Mucosa of rectum (tissue), 2 donors: ENCODE measurements at regions not wholly inside any gene's neighbourhood (a gene's known extent, or its start where the extent isn't known, plus 50 kb on each side); places are given as distances from the start of the nearest gene placed in this dataset.

Source experiments
- H3K27ac ChIP-seq, 2 donors: one replicate each; pipeline ENCODE4 v1.7.0; 2013; ENCODE audit warnings: inconsistent platforms in 2 of 2, low read depth in 2 of 2, low read length in 2 of 2
- H3K27me3 ChIP-seq, 2 donors: one replicate each; pipeline ENCODE4 v1.7.0; 2013; ENCODE audit warnings: low read length in 2 of 2; ENCODE audit not compliant: control insufficient read depth in 2 of 2, insufficient read depth in 2 of 2
- H3K36me3 ChIP-seq, 2 donors: one replicate each; pipeline ENCODE4 v1.7.0; 2013; ENCODE audit warnings: low read length in 2 of 2; ENCODE audit not compliant: control insufficient read depth in 2 of 2, insufficient read depth in 2 of 2
- H3K4me1 ChIP-seq, 2 donors: one replicate each; pipeline ENCODE4 v1.7.0; 2013; ENCODE audit warnings: low read length in 2 of 2, mild to moderate bottlenecking in 1 of 2; ENCODE audit not compliant: control insufficient read depth in 2 of 2, insufficient read depth in 2 of 2
- H3K4me3 ChIP-seq, 2 donors: one replicate each; pipeline ENCODE4 v1.7.0; 2013; ENCODE audit warnings: low read length in 2 of 2
- H3K9ac ChIP-seq, 2 donors: one replicate each; pipeline ENCODE4 v1.7.0; 2013; ENCODE audit warnings: low read length in 2 of 2, low read depth in 1 of 2, mild to moderate bottlenecking in 1 of 2
- H3K9me3 ChIP-seq, 2 donors: one replicate each; pipeline ENCODE4 v1.7.0; 2013; ENCODE audit warnings: low read length in 2 of 2; ENCODE audit not compliant: control insufficient read depth in 2 of 2
- donor health status: healthy.
- donor health status: Normal muscosa, but diverticular disease.

- H3K4me1 ChIP-seq: no peaks in the 10 kb centered on the region
- no peaks in the 10 kb centered on the region for H3K36me3 ChIP-seq
- H3K9ac ChIP-seq: no peak overlapping the region
- no peaks in the 10 kb centered on the region for H3K9me3 ChIP-seq
- H3K4me3 ChIP-seq: no peak overlapping the region
- H3K27ac ChIP-seq: no peak overlapping the region
- H3K27me3 ChIP-seq: no peaks in the 10 kb centered on the region
Measured at GRCh38 chr9:31700252-31701045, 684.0 kb upstream of the ACO1 start.

- Histone ChIP-seq H3K27me3 (no peaks in the 10 kb centered on the region), H3K4me3 (no peak overlapping the region), H3K27ac (no peak overlapping the region), H3K9me3 (no peaks in the 10 kb centered on the region), H3K9ac (no peak overlapping the region), H3K36me3 (no peaks in the 10 kb centered on the region), H3K4me1 (no peaks in the 10 kb centered on the region)
Measured at GRCh38 chr9:31702957-31703356, 681.5 kb upstream of the ACO1 start.

DNA sequence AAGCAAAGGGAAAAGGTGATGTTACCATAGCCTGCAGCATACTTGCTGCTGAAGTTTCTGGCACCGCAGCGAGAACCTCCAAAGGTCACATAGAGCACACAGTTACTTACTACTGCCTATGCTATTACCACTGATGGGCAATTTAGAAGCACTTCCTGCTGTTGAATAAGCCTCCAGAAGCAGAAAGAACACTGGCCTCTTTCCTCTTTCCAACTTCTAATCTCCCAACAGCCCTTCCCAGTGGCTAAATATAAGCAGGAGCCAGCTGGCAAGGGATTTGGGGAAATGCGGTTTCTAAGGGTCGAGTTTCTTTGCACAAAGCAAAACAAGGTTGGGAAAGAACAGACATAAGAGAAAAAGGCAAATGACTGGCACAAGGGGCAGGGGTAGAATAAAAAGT is 669.2 kb upstream of the ACO1 start:
- no peak overlapping the region for H3K4me3 ChIP-seq
- no peak overlapping the region for H3K9ac ChIP-seq
- no peaks in the 10 kb centered on the region for H3K9me3 ChIP-seq
- no peaks in the 10 kb centered on the region for H3K4me1 ChIP-seq
- no peaks in the 10 kb centered on the region for H3K36me3 ChIP-seq
- H3K27me3 ChIP-seq: no peaks in the 10 kb centered on the region
- H3K27ac ChIP-seq: no peak overlapping the region

DNA sequence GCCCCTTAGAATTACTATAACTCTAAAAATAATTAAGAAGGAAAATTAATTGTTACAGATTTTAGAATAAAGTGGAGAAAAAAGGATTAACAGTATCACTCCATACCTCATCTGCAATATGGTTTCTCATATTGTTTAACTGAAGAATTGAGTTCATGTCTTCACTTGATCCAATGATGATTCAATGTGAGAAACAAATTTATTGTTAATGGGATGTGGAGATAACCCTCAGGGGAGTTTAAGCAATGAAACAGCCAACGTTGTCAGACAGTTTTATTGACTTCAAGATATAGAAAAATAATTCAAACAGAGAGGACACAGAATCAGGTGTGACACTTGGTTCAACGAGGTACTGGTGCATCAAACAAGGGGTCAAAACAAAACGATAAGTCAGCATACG is 665.2 kb upstream of the ACO1 start:
- no peaks in the 10 kb centered on the region for H3K4me1 ChIP-seq
- no peaks in the 10 kb centered on the region for H3K27me3 ChIP-seq
- H3K36me3 ChIP-seq: no peaks in the 10 kb centered on the region
- no peak overlapping the region for H3K27ac ChIP-seq
- H3K9ac ChIP-seq: no peak overlapping the region
- H3K9me3 ChIP-seq: no peaks in the 10 kb centered on the region
- no peak overlapping the region for H3K4me3 ChIP-seq

- H3K4me3 ChIP-seq: no peak overlapping the region
- no peaks in the 10 kb centered on the region for H3K9me3 ChIP-seq
- H3K27ac ChIP-seq: no peak overlapping the region
- H3K36me3 ChIP-seq: no peaks in the 10 kb centered on the region
- no peaks in the 10 kb centered on the region for H3K4me1 ChIP-seq
- no peaks in the 10 kb centered on the region for H3K27me3 ChIP-seq
- no peak overlapping the region for H3K9ac ChIP-seq
Measured at GRCh38 chr9:31730398-31730797, 654.0 kb upstream of the ACO1 start.

GRCh38 chr9:31733166-31733565 is 651.3 kb upstream of the ACO1 start:
- no peaks in the 10 kb centered on the region for H3K9me3 ChIP-seq
- no peak overlapping the region for H3K27ac ChIP-seq
- no peak overlapping the region for H3K4me3 ChIP-seq
- no peaks in the 10 kb centered on the region for H3K36me3 ChIP-seq
- H3K9ac ChIP-seq: no peak overlapping the region
- H3K4me1 ChIP-seq: no peaks in the 10 kb centered on the region
- no peaks in the 10 kb centered on the region for H3K27me3 ChIP-seq

DNA sequence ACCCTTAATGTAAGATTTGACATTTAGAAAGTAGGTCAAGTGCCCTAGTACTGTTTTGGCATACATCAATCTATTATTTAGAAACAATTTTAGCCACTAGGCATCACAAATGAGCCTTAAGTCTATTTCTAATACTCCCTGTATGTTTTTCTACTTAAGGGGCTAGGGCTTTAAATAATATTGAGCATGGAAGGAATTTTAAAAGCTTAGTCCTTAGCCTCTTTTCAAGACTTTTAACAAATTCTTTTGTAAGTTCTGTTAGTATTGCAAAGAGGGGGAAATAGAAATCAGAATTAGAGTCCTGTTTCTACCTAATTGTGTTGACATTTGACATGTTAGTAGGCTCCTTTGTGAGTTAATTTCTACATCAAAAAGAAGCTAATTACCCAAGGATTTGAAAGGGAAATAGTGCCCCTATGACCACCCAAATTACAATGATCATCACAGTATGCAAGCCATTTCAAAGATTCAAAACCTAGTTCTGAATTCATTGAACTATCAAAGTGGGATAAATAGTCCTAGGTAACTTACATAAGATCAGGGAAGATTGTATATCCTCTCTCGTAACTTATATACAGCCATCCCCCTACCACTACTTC is 647.8 kb upstream of the ACO1 start:
- Histone ChIP-seq H3K36me3 (no peaks in the 10 kb centered on the region), H3K9ac (no peak overlapping the region), H3K4me3 (no peak overlapping the region)

GRCh38 chr9:31740705-31741104 is 643.7 kb upstream of the ACO1 start:
- no peak overlapping the region for H3K9ac ChIP-seq
- H3K4me1 ChIP-seq: no peaks in the 10 kb centered on the region
- no peak overlapping the region for H3K27ac ChIP-seq
- H3K9me3 ChIP-seq: no peaks in the 10 kb centered on the region
- no peak overlapping the region for H3K4me3 ChIP-seq
- H3K36me3 ChIP-seq: no peaks in the 10 kb centered on the region
- H3K27me3 ChIP-seq: no peaks in the 10 kb centered on the region

More for the DNA sequence above, 647.8 kb upstream of the ACO1 start:
- Histone ChIP-seq H3K9me3 (no peaks in the 10 kb centered on the region), H3K4me1 (no peaks in the 10 kb centered on the region), H3K27me3 (no peaks in the 10 kb centered on the region), H3K27ac (no peak overlapping the region)

- Histone ChIP-seq H3K4me3 (no peak overlapping the region), H3K27me3 (no peaks in the 10 kb centered on the region), H3K9me3 (no peaks in the 10 kb centered on the region), H3K4me1 (no peaks in the 10 kb centered on the region), H3K9ac (no peak overlapping the region), H3K36me3 (no peaks in the 10 kb centered on the region), H3K27ac (no peak overlapping the region)
Measured at GRCh38 chr9:31744589-31744988, 639.9 kb upstream of the ACO1 start.

GRCh38 chr9:31745468-31745867 is 639.0 kb upstream of the ACO1 start:
- Histone ChIP-seq H3K4me1 (no peaks in the 10 kb centered on the region), H3K27me3 (no peaks in the 10 kb centered on the region), H3K9ac (no peak overlapping the region), H3K27ac (no peak overlapping the region), H3K9me3 (no peaks in the 10 kb centered on the region), H3K4me3 (no peak overlapping the region), H3K36me3 (no peaks in the 10 kb centered on the region)
